ENCODE measurements at regions not wholly inside any gene's neighbourhood (a gene's known extent, or its start where the extent isn't known, plus 50 kb on each side); places are given as distances from the start of the nearest gene placed in this dataset.

GRCh38 chr3:127422663-127423375 is 135.0 kb upstream of the PRR20G start:
- TF ChIP-seq FOXK2 (IDR thresholded peaks at IDR 0.05) (no peak), NFRKB (IDR thresholded peaks at IDR 0.05) (no peak), SP1 (IDR thresholded peaks at IDR 0.05) (no peak), PKNOX1 (IDR thresholded peaks at IDR 0.05) (no peak), CTBP1 (IDR thresholded peaks at IDR 0.05; ENCODE audit: borderline replicate concordance) (no peak), LEF1 (IDR thresholded peaks at IDR 0.05; ENCODE audit: borderline replicate concordance) (no peak), TARDBP (IDR thresholded peaks at IDR 0.05) (no peak), ARNT (IDR thresholded peaks at IDR 0.05) (no peak), BHLHE40 (IDR thresholded peaks at IDR 0.05; ENCODE audit: borderline replicate concordance) (no peak), ELF4 (IDR thresholded peaks at IDR 0.05) (no peak), ZNF384 (IDR thresholded peaks at IDR 0.05) (no peak)

Data from HEK293T (cell line).